ENCODE measurements at regions not wholly inside any gene's neighbourhood (a gene's known extent, or its start where the extent isn't known, plus 50 kb on each side); places are given as distances from the start of the nearest gene placed in this dataset.

DNA sequence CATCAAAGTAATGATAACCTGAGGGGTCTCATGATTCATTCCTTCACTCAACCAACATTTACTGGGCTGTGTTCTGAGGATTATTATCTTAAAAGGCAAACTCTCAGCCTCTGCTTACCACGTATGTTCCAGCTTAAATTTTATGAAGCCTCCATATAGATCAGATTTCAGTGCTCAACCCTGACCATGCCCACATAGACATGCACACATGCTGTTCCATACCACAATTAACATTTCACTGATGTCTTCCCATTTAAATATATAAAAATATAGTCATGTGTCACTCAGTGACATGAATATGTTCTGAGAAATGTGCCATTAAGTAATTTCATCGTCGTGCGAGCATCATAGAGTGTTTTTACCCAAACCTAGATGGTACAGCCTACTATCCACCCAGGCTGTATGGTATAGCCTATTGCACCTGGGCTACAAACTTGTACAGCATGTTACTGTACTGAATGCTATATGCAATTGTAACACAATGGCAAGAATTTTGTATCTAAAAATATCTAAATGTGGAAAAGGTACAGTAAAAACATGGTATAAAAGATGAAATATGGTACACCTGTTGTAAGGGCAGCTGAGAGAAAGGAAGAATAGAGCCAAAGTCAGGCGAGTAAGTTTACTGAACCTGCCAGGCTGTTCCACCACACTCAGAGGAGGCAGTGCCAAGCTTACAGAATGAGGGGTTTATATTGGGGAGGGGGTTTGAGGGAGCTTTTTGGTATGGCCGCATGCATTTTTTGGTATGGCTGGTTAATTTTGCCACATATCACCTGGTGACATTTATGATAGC, 134.7 kb upstream of the ETV3 start:
- H3K36me3 ChIP-seq: no peaks in the 10 kb centered on the region
- H3K27ac ChIP-seq: no peak overlapping the region
- no peak overlapping the region for H3K4me3 ChIP-seq
- 89 to 90% methylated on average over 6 of the region's 6 CpGs for WGBS, 2 donors
- peaks cover 0 to 27% (median 14%) of the 10 kb centered on the region in 3 donors for H3K4me1 ChIP-seq
- FAIRE-seq (no peak), DNase-seq (no peak), ATAC-seq (no peak)
- intact Hi-C loops (cut with DNase I): no loop called here
- TF ChIP-seq, protein P1, sequence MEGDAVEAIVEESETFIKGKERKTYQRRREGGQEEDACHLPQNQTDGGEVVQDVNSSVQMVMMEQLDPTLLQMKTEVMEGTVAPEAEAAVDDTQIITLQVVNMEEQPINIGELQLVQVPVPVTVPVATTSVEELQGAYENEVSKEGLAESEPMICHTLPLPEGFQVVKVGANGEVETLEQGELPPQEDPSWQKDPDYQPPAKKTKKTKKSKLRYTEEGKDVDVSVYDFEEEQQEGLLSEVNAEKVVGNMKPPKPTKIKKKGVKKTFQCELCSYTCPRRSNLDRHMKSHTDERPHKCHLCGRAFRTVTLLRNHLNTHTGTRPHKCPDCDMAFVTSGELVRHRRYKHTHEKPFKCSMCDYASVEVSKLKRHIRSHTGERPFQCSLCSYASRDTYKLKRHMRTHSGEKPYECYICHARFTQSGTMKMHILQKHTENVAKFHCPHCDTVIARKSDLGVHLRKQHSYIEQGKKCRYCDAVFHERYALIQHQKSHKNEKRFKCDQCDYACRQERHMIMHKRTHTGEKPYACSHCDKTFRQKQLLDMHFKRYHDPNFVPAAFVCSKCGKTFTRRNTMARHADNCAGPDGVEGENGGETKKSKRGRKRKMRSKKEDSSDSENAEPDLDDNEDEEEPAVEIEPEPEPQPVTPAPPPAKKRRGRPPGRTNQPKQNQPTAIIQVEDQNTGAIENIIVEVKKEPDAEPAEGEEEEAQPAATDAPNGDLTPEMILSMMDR (IDR thresholded peaks at IDR 0.05): no peak
- no peaks in the 10 kb centered on the region for H3K9me3 ChIP-seq
- no peaks in the 10 kb centered on the region for H3K27me3 ChIP-seq

DNA sequence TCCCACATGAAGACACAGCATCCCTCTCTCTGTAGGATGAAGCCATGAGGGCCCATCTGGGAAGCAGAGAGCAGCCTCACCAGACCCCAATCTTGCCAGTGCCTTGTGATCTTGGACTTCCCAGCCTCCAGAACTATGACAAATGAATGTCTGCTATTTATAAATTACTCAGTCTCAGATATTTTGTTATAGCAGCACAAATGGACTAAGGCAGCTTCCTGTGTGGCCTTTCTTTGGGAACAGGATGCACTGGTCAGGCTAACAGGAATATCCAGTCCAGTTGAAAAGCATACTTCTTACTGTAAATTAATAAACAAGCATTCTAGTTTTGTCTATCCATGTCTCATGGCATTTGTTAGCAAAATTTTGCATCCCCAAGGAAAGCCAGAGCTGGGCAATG, 134.1 kb upstream of the ETV3 start:
- H3K27me3 ChIP-seq: no peaks in the 10 kb centered on the region
- H3K27ac ChIP-seq: no peak overlapping the region
- FAIRE-seq (no peak), ATAC-seq (no peak), DNase-seq (no peak)
- no peaks in the 10 kb centered on the region for H3K36me3 ChIP-seq
- intact Hi-C loops (cut with DNase I): no loop called here
- H3K4me1 ChIP-seq: peaks cover 0 to 27% (median 14%) of the 10 kb centered on the region in 3 donors
- TF ChIP-seq, protein P1 (IDR thresholded peaks at IDR 0.05): no peak
- no peak overlapping the region for H3K4me3 ChIP-seq
- no peaks in the 10 kb centered on the region for H3K9me3 ChIP-seq

DNA sequence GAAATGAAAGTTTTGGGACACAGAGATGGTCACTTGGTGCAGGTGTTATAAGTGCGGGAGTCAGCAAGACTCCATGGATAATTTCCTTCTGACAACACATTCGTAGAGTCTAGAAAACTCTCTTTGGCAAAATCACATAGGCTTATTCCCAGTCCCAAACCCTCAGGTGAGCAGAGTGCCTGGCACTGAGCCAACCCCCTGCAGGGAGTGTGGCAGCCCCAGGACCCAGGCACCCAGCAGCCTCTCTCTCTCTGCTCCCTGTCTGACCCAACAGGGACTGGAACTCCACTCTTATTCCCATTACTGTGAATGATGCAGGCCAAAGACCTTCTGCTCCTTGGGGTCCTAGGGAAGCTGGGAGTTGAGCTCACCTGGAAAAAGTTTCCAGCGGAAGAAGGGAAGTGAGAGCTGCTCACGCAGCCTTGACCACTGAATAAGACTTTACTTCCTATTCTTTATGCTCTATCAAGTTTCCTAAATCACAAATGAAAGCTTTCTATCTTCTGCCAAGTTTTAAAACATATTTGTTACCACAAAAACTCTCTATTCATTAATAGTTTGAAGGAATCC, 132.6 kb upstream of the ETV3 start:
- ATAC-seq: no peak
- FAIRE-seq: no peak
- Histone ChIP-seq H3K4me3 (no peak overlapping the region), H3K27me3 (no peaks in the 10 kb centered on the region), H3K4me1 (peaks cover 0 to 27% (median 13%) of the 10 kb centered on the region in 3 donors), H3K9me3 (no peaks in the 10 kb centered on the region), H3K36me3 (no peaks in the 10 kb centered on the region), H3K27ac (no peak overlapping the region)
- intact Hi-C loops (cut with DNase I): no loop called here
- TF ChIP-seq, protein P1 (IDR thresholded peaks at IDR 0.05): no peak
- WGBS, 2 donors: 82% methylated on average over 4 of the region's 4 CpGs
- peak in 3 of 6 donors; percentile 42 to 72 (median 67) for DNase-seq

DNA sequence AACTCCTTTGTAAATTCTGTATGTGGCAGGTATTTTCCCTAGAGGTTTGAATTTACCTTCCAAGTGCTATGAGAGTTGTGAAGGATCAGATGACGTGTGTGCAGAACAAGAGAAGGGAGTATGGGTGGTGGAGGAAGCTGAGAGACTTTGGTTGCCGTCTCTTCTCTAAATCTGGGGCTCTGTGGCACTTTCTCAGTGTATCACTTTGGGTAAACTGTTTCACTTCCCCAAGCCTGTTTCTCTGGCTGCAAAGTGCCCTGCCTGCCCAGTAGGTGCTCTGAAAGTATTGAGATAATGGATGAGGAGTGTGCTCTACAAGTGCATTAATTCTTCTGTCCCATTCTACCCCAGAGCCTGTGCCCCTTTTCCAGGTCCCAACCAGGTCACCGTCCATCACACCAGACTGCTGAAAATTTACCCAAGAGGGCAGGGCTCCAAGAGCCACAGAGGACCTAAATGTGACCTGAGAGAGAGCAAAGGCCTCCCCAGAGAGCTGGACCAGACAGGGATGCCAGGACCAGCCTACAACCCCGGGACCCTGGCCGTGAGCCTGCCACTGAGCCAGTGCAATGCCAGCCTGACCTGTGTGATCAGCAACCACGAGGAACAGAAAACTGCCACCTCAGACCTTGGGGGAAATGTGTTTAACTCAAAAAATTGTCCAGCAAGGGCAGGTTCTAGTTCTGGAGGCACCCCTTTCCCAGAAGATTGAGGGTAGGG, 131.6 kb upstream of the ETV3 start:
- no peak overlapping the region for H3K4me3 ChIP-seq
- TF ChIP-seq, protein P1 (IDR thresholded peaks at IDR 0.05): no peak
- H3K27me3 ChIP-seq: no peaks in the 10 kb centered on the region
- intact Hi-C loops (cut with DNase I): no loop called here
- FAIRE-seq: no peak
- H3K27ac ChIP-seq: no peak overlapping the region
- no peaks in the 10 kb centered on the region for H3K9me3 ChIP-seq
- no peaks in the 10 kb centered on the region for H3K36me3 ChIP-seq
- 75 to 81% methylated on average over 6 of the region's 6 CpGs for WGBS, 2 donors
- peaks cover 0 to 20% (median 5%) of the 10 kb centered on the region in 3 donors for H3K4me1 ChIP-seq
- ATAC-seq: no peak
- DNase-seq: no peak

All from pancreas (tissue), 10 donors.